ENCODE measurements at regions not wholly inside any gene's neighbourhood (a gene's known extent, or its start where the extent isn't known, plus 50 kb on each side); places are given as distances from the start of the nearest gene placed in this dataset.

DNA sequence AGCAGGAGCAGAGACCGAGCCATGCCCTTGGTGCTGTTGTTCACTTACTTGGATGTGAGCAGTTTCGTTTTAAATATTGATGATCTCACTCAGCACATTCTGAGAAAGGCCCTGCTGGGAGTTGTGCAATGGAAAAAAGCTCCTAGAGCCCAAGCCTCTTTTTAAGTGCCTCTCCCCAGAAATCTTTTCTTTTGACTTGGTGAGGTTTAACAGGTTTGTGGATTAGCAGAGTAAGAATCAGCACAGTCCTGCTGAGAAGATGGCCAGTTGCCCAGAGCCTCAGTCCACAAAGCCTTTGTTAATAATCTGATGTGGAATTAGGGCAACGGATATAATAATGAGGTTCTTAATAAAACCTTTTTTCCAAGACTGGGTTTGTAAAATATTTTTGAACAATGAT lies 157.5 kb upstream of the ATP6AP2 start:
- TF ChIP-seq, protein P1, sequence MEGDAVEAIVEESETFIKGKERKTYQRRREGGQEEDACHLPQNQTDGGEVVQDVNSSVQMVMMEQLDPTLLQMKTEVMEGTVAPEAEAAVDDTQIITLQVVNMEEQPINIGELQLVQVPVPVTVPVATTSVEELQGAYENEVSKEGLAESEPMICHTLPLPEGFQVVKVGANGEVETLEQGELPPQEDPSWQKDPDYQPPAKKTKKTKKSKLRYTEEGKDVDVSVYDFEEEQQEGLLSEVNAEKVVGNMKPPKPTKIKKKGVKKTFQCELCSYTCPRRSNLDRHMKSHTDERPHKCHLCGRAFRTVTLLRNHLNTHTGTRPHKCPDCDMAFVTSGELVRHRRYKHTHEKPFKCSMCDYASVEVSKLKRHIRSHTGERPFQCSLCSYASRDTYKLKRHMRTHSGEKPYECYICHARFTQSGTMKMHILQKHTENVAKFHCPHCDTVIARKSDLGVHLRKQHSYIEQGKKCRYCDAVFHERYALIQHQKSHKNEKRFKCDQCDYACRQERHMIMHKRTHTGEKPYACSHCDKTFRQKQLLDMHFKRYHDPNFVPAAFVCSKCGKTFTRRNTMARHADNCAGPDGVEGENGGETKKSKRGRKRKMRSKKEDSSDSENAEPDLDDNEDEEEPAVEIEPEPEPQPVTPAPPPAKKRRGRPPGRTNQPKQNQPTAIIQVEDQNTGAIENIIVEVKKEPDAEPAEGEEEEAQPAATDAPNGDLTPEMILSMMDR (IDR thresholded peaks at IDR 0.05 in 2 of 3, conservative IDR thresholded peaks at IDR 0.05 in 1 of 3; ENCODE audit: control insufficient read depth in 2 of 3, extremely low read depth in 1 of 3, insufficient read depth in 1 of 3, low read depth in 3 of 3, low read length in 3 of 3), result no peak
- TF ChIP-seq EZH2 (IDR thresholded peaks at IDR 0.05; ENCODE audit: borderline replicate concordance, control insufficient read depth, low read depth, low read length) (no peak), POLR2A (IDR thresholded peaks at IDR 0.05; ENCODE audit: low read depth, low read length) (no peak), POLR2AphosphoS5 (IDR thresholded peaks at IDR 0.05; ENCODE audit: low read length) (no peak), SREBF1 (IDR thresholded peaks at IDR 0.05; ENCODE audit: low read length) (no peak), CHD2 (IDR thresholded peaks at IDR 0.05; ENCODE audit: borderline replicate concordance, low read depth, low read length) (no peak)
